Esophagus mucosa (tissue), 1 donor: ENCODE measurements at regions not wholly inside any gene's neighbourhood (a gene's known extent, or its start where the extent isn't known, plus 50 kb on each side); places are given as distances from the start of the nearest gene placed in this dataset.

Experiments
- ATAC-seq: fragments of 200-7000 bp; cut with Tn5 transposase; one replicate; pipeline ENCODE4 v1.9.1; 2020
- donor health status: DM: yes; HTN: yes; CAD: no.

DNA sequence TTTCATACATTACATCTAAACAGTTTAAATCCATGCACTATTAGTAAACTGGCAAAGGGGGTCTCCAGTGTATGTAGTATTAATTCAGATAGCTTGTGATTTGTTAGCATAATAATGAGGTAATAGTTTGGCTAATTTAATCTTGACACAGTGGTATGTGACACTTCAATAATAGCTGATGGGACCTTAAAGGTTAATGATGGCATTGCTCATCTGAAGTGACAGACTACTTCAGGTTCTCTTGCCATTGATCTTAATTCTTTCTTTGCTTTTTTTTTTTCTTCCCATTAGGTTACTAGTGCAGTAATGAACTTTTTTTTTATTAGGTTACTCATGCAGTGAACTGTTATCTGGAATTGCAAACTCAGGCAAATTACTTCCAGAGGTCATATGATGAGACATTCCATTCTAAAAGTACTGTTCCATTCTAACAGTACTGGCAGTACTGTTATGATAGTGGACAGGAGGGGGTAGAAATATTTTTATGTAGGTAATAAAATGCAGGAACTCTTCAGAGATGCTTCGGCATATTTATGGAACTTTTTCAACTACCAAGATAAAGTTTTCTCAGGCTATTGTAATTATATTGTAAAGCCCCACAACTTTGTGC, 911.3 kb upstream of the LCORL start:
- ATAC-seq, result no peak

GRCh38 chr4:18931643-18932377, 910.3 kb upstream of the LCORL start:
- no peak for ATAC-seq

- ATAC-seq, result no peak
Observed at GRCh38 chr4:18930487-18930886, 908.9 kb upstream of the LCORL start.

DNA sequence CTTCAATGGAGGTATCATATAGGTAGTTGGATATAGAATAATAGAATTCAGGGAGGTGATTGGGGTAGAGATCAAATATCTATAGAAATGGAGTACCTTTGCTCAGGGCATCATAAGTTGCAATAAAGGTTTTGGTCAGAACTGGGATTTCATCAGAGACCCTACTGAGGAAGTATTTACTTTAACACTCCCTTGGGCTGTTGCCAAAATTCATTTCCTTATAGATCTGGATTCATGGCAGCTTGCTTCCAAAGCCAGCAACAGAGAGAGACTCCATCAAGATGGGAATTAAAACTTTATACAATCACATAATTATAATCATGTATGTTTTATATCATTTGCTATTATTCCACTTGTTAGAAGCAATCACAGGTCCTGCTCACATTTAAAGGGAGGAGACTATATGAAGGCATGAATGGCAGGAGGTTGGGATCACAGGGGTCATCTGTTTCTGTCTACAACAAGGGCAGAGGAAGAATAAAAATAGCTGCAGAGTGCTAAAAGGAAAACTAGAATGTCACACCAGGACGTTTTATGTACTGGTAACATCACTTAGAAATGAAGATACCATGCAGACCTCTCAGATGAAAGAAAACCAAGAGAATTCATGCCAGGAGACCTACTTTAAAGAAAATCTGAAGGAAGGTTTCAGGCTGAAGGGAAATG, 902.1 kb upstream of the LCORL start:
- no peak for ATAC-seq

GRCh38 chr4:18917689-18918088, 896.1 kb upstream of the LCORL start:
- ATAC-seq, result no peak

GRCh38 chr4:18914182-18914581, 892.6 kb upstream of the LCORL start:
- no peak for ATAC-seq

GRCh38 chr4:18894928-18895327, 873.4 kb upstream of the LCORL start:
- ATAC-seq, result no peak

DNA sequence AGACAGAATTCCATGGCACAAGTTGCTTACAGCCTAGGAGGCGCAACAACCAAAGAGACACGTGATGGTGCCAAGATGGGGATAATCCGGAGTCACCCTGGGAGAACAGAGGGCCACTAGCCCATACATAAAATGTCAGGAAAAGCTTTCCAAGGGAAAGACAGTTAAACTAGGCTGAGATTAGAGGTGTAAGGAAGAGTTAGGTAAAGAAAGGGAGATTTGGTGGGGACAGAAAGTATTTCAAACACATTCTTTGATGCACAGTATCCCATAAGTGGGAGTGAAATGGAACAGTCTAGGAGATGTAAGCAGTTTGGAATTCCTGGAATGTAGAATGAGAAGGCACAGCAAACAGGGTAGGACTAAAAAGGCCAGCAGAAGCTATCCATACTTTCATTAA, 860.9 kb upstream of the LCORL start:
- no peak for ATAC-seq

GRCh38 chr4:18881556-18881955, 860.0 kb upstream of the LCORL start:
- ATAC-seq, result no peak

DNA sequence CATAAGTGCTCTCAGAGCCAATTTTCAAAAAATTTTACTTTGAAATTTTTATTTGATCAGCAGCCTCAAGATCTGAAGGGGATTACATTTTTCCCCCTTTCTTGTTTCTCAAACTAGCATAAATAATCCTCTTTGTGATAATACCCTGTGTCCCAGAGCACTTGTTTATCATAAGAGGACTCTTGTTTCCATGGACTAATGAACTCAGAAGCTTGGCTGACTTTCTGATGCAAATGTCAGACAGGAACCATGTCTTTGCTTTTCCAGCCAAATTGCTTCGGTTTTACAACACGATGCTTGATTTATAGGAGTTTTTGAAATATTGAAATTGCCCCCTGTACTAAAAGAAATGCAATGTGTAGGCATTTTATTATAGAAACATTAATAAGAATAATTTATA, 859.3 kb upstream of the LCORL start:
- no peak for ATAC-seq

GRCh38 chr4:18878561-18878960, 857.0 kb upstream of the LCORL start:
- ATAC-seq, result no peak

- ATAC-seq, result no peak
Observed at GRCh38 chr4:18869166-18869565, 847.6 kb upstream of the LCORL start.

DNA sequence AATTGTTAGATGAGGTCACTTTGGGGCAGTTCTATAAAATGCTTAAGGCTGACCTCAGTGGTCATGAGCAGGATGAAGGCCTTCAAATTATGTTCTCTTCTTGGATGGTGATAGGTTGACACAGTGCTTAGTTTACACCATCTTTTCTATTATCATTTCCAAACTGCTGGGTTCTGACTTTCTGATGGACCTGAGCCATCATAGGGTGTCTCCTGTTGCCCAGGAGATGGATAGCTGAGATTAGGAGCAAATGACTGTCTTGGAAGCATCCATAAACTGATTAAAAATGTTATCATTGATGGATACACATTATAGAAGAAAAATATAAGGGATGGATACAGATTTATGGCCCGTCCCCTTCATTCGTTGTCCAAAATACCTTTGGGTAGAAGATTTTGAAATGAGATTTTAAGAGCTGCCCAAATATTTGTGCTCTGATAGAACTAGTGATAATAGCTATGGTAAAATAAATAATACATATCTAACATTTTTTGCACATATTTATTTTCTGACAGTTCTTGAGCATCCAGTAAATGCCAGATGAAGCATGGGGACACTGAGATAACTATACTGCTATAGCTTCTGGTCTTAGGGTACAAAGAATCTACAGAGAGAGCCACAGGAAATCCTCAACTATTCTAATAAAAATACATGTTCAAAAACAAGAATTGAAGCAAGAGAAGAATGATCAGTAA, 839.4 kb upstream of the LCORL start:
- no peak for ATAC-seq

DNA sequence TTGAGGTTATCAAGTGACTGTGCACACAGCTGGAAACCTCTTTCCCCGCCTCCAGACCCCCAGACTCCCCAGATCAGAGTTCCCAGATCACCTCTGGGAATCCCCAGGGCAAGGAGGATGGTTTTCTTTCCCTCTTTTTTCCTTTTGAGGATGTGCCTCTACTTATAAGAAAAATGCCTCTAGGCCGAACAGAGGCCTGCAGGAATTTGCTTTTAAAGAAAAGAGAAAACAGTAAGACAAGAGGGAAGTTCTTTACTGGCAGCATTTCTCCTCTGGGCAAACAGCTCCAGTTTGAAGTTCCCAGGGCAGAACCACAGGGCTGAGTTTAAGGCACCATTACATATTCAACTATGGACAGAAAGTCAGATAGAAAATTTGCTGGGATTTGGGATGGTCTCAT, 837.9 kb upstream of the LCORL start:
- ATAC-seq, result no peak

- ATAC-seq, result no peak
Observed at GRCh38 chr4:18858229-18858922, 836.8 kb upstream of the LCORL start.

- no peak for ATAC-seq
Observed at GRCh38 chr4:18850867-18851266, 829.3 kb upstream of the LCORL start.

- no peak for ATAC-seq
Observed at GRCh38 chr4:18847249-18847890, 825.8 kb upstream of the LCORL start.

DNA sequence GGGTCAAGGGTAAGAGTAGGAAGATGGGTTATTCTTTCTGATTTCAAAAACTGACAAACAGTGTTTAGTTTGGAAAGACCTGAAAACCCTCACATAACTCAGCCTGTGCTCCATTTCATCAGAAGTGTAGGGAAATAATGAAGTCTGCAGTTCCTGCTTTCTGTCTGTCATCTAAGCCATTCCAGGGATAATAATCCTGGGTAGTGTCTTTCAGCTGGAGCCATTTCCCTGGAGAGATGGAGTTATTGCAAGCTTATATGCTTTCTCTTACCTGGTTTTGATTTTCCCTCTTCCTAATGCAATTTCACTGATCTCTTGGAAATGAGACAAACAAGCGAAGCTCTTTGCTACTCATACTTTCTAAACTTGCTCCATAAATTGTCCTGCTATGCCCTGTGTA, 824.8 kb upstream of the LCORL start:
- no peak for ATAC-seq

DNA sequence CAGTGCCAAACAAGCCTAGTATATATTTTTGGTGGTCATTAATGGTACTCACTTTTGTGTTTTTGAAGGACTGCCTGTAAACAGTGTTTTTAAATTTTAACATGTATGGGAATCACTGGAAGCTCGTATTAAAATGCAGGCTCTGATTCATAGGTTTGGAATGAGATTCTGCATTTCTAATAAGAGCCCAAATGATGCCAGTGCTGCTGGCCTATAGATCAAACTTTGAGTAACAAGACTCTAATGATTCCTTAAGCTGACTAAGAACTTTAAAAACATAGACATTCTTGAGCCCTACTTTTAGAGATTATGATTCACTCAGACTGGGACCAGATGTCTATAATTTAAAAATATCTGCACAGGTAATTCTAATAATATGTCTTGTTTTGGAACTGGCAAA, 823.2 kb upstream of the LCORL start:
- ATAC-seq, result no peak

DNA sequence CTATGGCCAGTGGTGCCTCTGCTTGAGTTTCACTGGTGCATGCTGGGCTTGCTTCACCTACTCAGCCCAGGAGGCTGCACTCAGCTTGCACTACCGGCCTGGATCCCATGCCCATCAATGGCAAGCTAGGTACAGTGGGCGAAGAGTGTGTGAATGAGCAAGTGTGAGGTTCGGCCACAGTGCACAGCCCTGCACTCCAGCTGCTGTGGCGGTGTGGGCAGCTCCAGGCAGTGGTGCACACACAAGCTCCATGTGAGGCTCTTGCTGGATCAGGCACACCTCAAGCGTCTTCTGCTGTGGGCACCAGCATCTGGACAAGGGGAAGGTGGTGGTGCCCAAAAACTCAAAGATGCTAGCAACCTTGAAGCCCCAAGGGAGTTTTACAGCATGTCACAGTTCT, 820.9 kb upstream of the LCORL start:
- no peak for ATAC-seq

- ATAC-seq, result no peak
Observed at GRCh38 chr4:18840481-18840880, 818.9 kb upstream of the LCORL start.

- ATAC-seq, result no peak
Observed at GRCh38 chr4:18816228-18816895, 794.8 kb upstream of the LCORL start.
